ENCODE measurements at regions not wholly inside any gene's neighbourhood (a gene's known extent, or its start where the extent isn't known, plus 50 kb on each side); places are given as distances from the start of the nearest gene placed in this dataset.

DNA sequence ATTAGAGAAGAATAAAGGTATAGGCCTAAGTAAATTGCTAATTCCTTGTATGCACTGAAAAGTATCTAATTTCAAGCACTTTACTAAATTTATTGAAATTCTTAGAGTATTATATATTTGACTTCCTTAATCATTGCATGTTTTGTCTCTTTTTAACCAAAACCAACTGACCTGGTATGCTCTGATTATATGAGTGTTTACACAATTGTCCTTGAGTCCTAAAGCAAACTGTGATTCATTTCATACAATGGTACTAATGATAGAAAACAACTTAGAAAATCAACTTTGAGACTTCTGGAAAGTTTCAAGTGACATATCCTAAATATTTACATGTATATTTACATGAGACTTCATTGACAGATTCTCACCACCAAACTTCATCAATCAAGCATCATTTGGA, 1177.1 kb downstream of the ADGRL3 start:
- H3K4ac ChIP-seq (ENCODE audit: low read depth, low read length) = no peak overlapping the region
- ChIA-PET CTCF (no interaction called here), POLR2A (ENCODE audit: unreplicated experiment) (no interaction called here)
- H3K9ac ChIP-seq (ENCODE audit: low read depth, low read length) = no peak overlapping the region
- H3K4me1 ChIP-seq (ENCODE audit: control insufficient read depth, insufficient read depth, low read length) = no peaks in the 10 kb centered on the region
- no peak overlapping the region for H3K27ac ChIP-seq (ENCODE audit: insufficient read depth, low read length)
- no peak overlapping the region for H2BK20ac ChIP-seq (ENCODE audit: low read depth, low read length)
- no peak overlapping the region for H3K4me2 ChIP-seq (ENCODE audit: low read depth, low read length)
- H3K9me1 ChIP-seq (ENCODE audit: insufficient read depth, low read length) = no peaks in the 10 kb centered on the region
- in situ Hi-C loops (cut with MboI; ENCODE audit: low sequenced_read_pairs) (no loop called here), dilution Hi-C loops (cut with HindIII; ENCODE audit: low sequenced_read_pairs, unreplicated experiment) (no loop called here), intact Hi-C loops (cut with micrococcal nuclease) (no loop called here)
- no peak overlapping the region for H3K56ac ChIP-seq (ENCODE audit: extremely low read depth, insufficient read depth, low read length)
- no peak overlapping the region for H3K14ac ChIP-seq (replicated peaks; ENCODE audit: low read depth, low read length)
- H2BK15ac ChIP-seq (ENCODE audit: low read depth, low read length) = no peak overlapping the region
- H4K91ac ChIP-seq (ENCODE audit: insufficient read depth, low read depth, low read length) = no peak overlapping the region
- no peak for DNase-seq
- no peaks in the 10 kb centered on the region for H3K9me3 ChIP-seq (ENCODE audit: control insufficient read depth, insufficient read depth, low read length)
- BruUV-seq (replicated peaks) = no TSS peak
- H2AFZ ChIP-seq (replicated peaks; ENCODE audit: low read length, poor library complexity) = no peak overlapping the region
- no peak overlapping the region for H3K23ac ChIP-seq (ENCODE audit: low read depth, low read length)
- no peaks in the 10 kb centered on the region for H3K27me3 ChIP-seq (ENCODE audit: control insufficient read depth, insufficient read depth, low read length)
- H3K4me3 ChIP-seq (ENCODE audit: insufficient read depth, low read depth, low read length) = no peak overlapping the region
- no peaks in the 10 kb centered on the region for H3K36me3 ChIP-seq (ENCODE audit: control insufficient read depth, insufficient read depth, low read length)
- H4K8ac ChIP-seq (ENCODE audit: low read depth in 2 of 2, low read length in 2 of 2) = no peak overlapping the region
- no peaks in the 10 kb centered on the region for H3K79me1 ChIP-seq (ENCODE audit: low read depth in 1 of 2, low read length in 2 of 2)
- no peak overlapping the region for H2BK5ac ChIP-seq (ENCODE audit: low read depth, low read length, poor library complexity, severe bottlenecking)
- no peaks in the 10 kb centered on the region for H4K20me1 ChIP-seq (ENCODE audit: insufficient read depth, low read length)
- no peak for ATAC-seq (ENCODE audit: low read depth)
- no peak for TF ChIP-seq FOS (IDR thresholded peaks at IDR 0.05; ENCODE audit: low read depth, low read length)
- no peak for TF ChIP-seq NFE2L2 (IDR thresholded peaks at IDR 0.05; ENCODE audit: low read depth, low read length)
- H2BK120ac ChIP-seq (ENCODE audit: low read depth, low read length) = no peak overlapping the region
- H4K5ac ChIP-seq (ENCODE audit: low read depth, low read length) = no peak overlapping the region
- no peak overlapping the region for H2AK9ac ChIP-seq (replicated peaks; ENCODE audit: low read depth, low read length, poor library complexity)
- no peak overlapping the region for H3K18ac ChIP-seq (ENCODE audit: low read depth, low read length)
- no peak overlapping the region for H2AK5ac ChIP-seq (ENCODE audit: low read depth, low read length)

Measured in IMR-90 (cell line).